ENCODE measurements at regions not wholly inside any gene's neighbourhood (a gene's known extent, or its start where the extent isn't known, plus 50 kb on each side); places are given as distances from the start of the nearest gene placed in this dataset.
"Not testable (repeated sequence)": the region's sequence is repeated elsewhere in the genome, so short reads cannot be mapped to it uniquely, and the experiment has no call there.

DNA sequence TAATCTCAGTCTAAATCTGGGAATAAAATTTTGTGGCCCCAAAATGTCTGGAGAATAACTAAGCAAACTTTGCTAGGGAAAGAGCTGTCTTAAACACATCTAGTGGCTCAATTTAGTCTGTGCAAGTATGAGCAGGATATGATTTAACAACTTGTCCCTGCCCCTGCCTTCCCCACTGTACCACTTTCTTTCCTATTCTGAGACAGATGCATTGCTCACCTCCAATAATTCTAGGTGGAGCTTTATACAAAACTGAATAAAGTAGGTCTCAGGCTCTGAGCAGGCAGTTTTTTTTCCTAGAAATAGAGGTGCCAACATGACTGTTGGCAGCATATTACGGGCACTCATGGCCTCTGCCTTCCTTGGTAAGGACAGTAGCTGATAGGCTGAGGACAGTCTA is 412.1 kb downstream of the DAD1 start:
- Histone ChIP-seq H3K27me3 (no peaks in the 10 kb centered on the region), H3K9me3 (ENCODE audit: low read depth) (no peaks in the 10 kb centered on the region), H3K36me3 (no peaks in the 10 kb centered on the region), H3K4me1 (ENCODE audit: low read depth) (no peaks in the 10 kb centered on the region), H3K4me3 (no peak overlapping the region), H3K27ac (no peak overlapping the region)
- no peak for DNase-seq (ENCODE audit: low read depth in 1 of 2, low spot score in 1 of 2)
- TF ChIP-seq CTCF (IDR thresholded peaks at IDR 0.05; ENCODE audit: low read depth, low read length): no peak

- H3K36me3 ChIP-seq; H3K9me3 ChIP-seq (ENCODE audit: low read depth); H3K27me3 ChIP-seq; H3K27ac ChIP-seq; DNase-seq (ENCODE audit: low read depth in 1 of 2, low spot score in 1 of 2); H3K4me1 ChIP-seq (ENCODE audit: low read depth); H3K4me3 ChIP-seq: not testable (repeated sequence)
Observed at GRCh38 chr14:22175278-22175558, 413.8 kb downstream of the DAD1 start.

GRCh38 chr14:22174412-22175277 is 414.4 kb downstream of the DAD1 start:
- Histone ChIP-seq H3K4me3 (no peak overlapping the region), H3K27ac (no peak overlapping the region), H3K36me3 (no peaks in the 10 kb centered on the region), H3K4me1 (ENCODE audit: low read depth) (no peaks in the 10 kb centered on the region), H3K9me3 (ENCODE audit: low read depth) (no peaks in the 10 kb centered on the region), H3K27me3 (no peaks in the 10 kb centered on the region)
- no peak for TF ChIP-seq CTCF (IDR thresholded peaks at IDR 0.05; ENCODE audit: low read depth, low read length)
- no peak for DNase-seq (ENCODE audit: low read depth in 1 of 2, low spot score in 1 of 2)

DNA sequence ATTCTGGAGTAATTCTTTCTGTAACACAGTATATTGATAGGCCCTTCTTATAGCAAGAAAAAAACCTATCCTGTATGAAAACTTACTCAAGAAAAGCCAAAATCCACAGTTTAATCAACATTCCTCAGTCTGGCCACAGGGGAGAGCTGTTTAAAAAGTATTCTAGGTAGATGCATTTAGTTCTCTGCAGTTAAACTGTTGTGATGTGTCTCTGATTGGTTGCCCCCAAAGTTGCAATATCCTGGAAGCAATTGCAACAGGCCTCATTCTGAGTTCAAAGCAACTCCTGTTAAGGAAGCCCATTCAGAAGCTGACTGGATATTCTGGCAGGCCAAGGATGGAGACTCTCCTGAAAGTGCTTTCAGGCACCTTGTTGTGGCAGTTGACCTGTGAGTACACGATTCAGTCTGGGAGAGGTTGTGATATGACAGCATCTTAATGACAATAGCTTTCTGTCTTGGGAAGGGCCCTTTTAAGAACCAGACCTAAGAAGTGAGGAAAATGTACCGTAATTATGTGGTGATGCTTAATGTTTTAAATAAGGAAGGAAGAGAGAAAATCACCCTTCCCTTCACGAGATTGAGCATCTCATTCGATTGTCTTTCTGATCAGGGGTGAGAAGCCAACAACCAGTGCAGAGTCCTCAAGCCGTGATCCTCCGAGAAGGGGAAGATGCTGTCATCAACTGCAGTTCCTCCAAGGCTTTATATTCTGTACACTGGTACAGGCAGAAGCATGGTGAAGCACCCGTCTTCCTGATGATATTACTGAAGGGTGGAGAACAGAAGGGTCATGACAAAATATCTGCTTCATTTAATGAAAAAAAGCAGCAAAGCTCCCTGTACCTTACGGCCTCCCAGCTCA is 420.7 kb downstream of the DAD1 start:
- H3K4me1 ChIP-seq (ENCODE audit: low read depth): no peaks in the 10 kb centered on the region
- H3K36me3 ChIP-seq: no peaks in the 10 kb centered on the region
- no peaks in the 10 kb centered on the region for H3K9me3 ChIP-seq (ENCODE audit: low read depth)
- TF ChIP-seq CTCF (IDR thresholded peaks at IDR 0.05; ENCODE audit: low read depth, low read length): no peak
- no peak overlapping the region for H3K4me3 ChIP-seq
- H3K27ac ChIP-seq: no peak overlapping the region
- no peaks in the 10 kb centered on the region for H3K27me3 ChIP-seq
- peak in 1 of 2 donors; percentile 8 for DNase-seq (ENCODE audit: low read depth in 1 of 2, low spot score in 1 of 2)

DNA sequence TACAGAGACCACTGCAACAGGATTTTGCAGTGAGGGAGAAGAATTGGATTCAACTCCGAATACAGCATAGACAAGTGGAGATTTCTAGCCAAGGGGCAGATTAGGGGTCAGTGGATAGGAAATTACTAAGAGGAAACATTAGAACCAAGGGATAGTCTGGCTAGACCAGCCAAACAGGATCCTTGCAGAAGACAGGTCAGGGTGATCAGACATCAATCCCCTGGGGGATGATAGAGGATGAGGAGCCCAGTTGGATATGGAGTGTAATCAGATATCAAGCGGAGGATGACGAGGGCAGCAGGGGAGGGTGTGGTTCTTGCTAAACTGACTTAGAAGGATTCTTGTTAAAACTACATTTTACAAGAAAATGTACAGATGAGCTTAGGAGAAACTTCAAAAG is 424.4 kb downstream of the DAD1 start:
- H3K4me1 ChIP-seq (ENCODE audit: low read depth): no peaks in the 10 kb centered on the region
- no peaks in the 10 kb centered on the region for H3K36me3 ChIP-seq
- H3K27ac ChIP-seq: no peak overlapping the region
- H3K9me3 ChIP-seq (ENCODE audit: low read depth): no peaks in the 10 kb centered on the region
- DNase-seq (ENCODE audit: low read depth in 1 of 2, low spot score in 1 of 2): no peak
- peaks cover 2% of the 10 kb centered on the region for H3K27me3 ChIP-seq
- H3K4me3 ChIP-seq: no peak overlapping the region
- TF ChIP-seq CTCF (IDR thresholded peaks at IDR 0.05; ENCODE audit: low read depth, low read length): no peak

DNA sequence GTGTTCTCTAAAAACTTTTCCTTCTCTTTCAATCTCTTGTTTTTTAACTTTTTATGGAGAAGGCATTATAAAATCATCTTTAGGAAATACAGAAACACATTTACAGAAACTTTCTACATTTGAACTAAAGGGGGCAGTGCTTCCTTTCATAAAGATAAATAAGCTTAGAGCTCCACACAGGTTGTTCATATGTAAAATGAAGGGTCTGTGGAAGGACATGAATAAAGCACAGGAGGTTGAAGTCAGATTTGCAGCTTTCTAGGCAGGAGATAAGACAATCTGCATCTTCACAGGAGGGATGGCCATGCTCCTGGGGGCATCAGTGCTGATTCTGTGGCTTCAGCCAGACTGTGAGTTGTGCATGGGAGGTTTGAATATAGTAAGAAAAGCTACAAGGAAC is 426.0 kb downstream of the DAD1 start:
- H3K4me3 ChIP-seq: no peak overlapping the region
- peaks cover 2% of the 10 kb centered on the region for H3K27me3 ChIP-seq
- H3K9me3 ChIP-seq (ENCODE audit: low read depth): no peaks in the 10 kb centered on the region
- no peaks in the 10 kb centered on the region for H3K4me1 ChIP-seq (ENCODE audit: low read depth)
- no peaks in the 10 kb centered on the region for H3K36me3 ChIP-seq
- H3K27ac ChIP-seq: no peak overlapping the region
- TF ChIP-seq CTCF (IDR thresholded peaks at IDR 0.05; ENCODE audit: low read depth, low read length): no peak
- DNase-seq (ENCODE audit: low read depth in 1 of 2, low spot score in 1 of 2): peak in 1 of 2 donors; percentile 19
